CD4-positive, alpha-beta T cell (primary cell): ENCODE measurements at regions not wholly inside any gene's neighbourhood (a gene's known extent, or its start where the extent isn't known, plus 50 kb on each side); places are given as distances from the start of the nearest gene placed in this dataset.

ENCODE experiments used
- ATAC-seq: fragments of 200-7000 bp; cut with Tn5 transposase; one replicate; pipeline ENCODE4 v1.10.0; 2022; ENCODE audit warnings: mild to moderate bottlenecking; ENCODE audit not compliant: poor library complexity
- CTCF ChIA-PET: fragments of 350-600 bp; sonication (Branson Sonifier 250); formaldehyde crosslinking; loops from one replicate; lab custom pipeline; 2021; ENCODE audit warnings: antibody characterized with exemption, inconsistent platforms; lab: Charles Lee
- POLR2A ChIA-PET: fragments of 350-600 bp; sonication (Branson Sonifier 250); formaldehyde crosslinking; loops from one replicate; lab custom pipeline; 2021; ENCODE audit warnings: antibody characterized with exemption, inconsistent platforms; lab: Charles Lee
- DNase-seq, 14 experiments: peaks; one replicate each; pipeline ENCODE4 v3.0.0-alpha.2; 2013 to 2020; ENCODE audit warnings: mixed read lengths in 2 of 14
- H3K27ac ChIP-seq, 2 donors: one replicate each; pipeline versions ENCODE4 v1.5.1 to v1.7.0; 2013; ENCODE audit warnings: low read length in 2 of 2, low read depth in 1 of 2, mild to moderate bottlenecking in 1 of 2
- H3K27me3 ChIP-seq, 2 experiments: 1 replicate in 1 of 2; 2 replicates in 1 of 2; pipeline versions ENCODE4 v1.6.1 to v1.7.0; 2013; ENCODE audit warnings: low read length in 2 of 2, control low read depth in 1 of 2, mild to moderate bottlenecking in 1 of 2, moderate library complexity in 1 of 2; ENCODE audit not compliant: insufficient read depth in 2 of 2, control insufficient read depth in 1 of 2
- H3K36me3 ChIP-seq: one replicate; pipeline ENCODE4 v1.6.1; 2013; ENCODE audit warnings: low read length, control low read depth; ENCODE audit not compliant: insufficient read depth
- H3K4me1 ChIP-seq: one replicate; pipeline ENCODE4 v1.6.1; 2013; ENCODE audit warnings: low read length, control low read depth; ENCODE audit not compliant: insufficient read depth
- H3K4me3 ChIP-seq: one replicate; pipeline ENCODE4 v1.5.1; 2013; ENCODE audit warnings: mild to moderate bottlenecking, low read length, moderate library complexity
- H3K9me3 ChIP-seq, 2 experiments: 1 replicate in 1 of 2; 2 replicates in 1 of 2; pipeline versions ENCODE4 v1.6.1 to v1.7.0; 2013; ENCODE audit warnings: low read length in 2 of 2, mild to moderate bottlenecking in 2 of 2, control low read depth in 1 of 2, moderate library complexity in 1 of 2; ENCODE audit not compliant: control insufficient read depth in 1 of 2, insufficient read depth in 1 of 2
- H3K27ac Mint-ChIP-seq: one replicate; pipeline ENCODE4 v1.8.0; 2020; ENCODE audit warnings: mixed read lengths
- H3K27me3 Mint-ChIP-seq: one replicate; pipeline ENCODE4 v1.8.0; 2021; ENCODE audit warnings: mixed read lengths
- H3K36me3 Mint-ChIP-seq: one replicate; pipeline ENCODE4 v1.8.0; 2021; ENCODE audit warnings: low read depth, mixed read lengths
- H3K4me1 Mint-ChIP-seq: one replicate; pipeline ENCODE4 v1.8.0; 2021; ENCODE audit warnings: low read depth, mixed read lengths
- H3K4me3 Mint-ChIP-seq: one replicate; pipeline ENCODE4 v1.8.0; 2020; ENCODE audit warnings: mild to moderate bottlenecking, mixed read lengths
- H3K9me3 Mint-ChIP-seq: one replicate; pipeline ENCODE4 v1.8.0; 2020; ENCODE audit warnings: mixed read lengths
- intact Hi-C, 2 experiments: fragments of 100-400 bp; cut with DNase I in 1 of 2; cut with micrococcal nuclease in 1 of 2; formaldehyde crosslinking; loops; one replicate each; pipeline versions ENCODE4 v1.15.1 to v1.9.0; 2023 to 2025; cut with DNase I, micrococcal nuclease
- TF ChIP-seq, protein P1 (sequence below): fragments of 200-600 bp; IDR thresholded peaks from one replicate; pipeline ENCODE4 v1.8.0; 2022; ENCODE audit warnings: antibody characterized with exemption, mild to moderate bottlenecking

DNA sequence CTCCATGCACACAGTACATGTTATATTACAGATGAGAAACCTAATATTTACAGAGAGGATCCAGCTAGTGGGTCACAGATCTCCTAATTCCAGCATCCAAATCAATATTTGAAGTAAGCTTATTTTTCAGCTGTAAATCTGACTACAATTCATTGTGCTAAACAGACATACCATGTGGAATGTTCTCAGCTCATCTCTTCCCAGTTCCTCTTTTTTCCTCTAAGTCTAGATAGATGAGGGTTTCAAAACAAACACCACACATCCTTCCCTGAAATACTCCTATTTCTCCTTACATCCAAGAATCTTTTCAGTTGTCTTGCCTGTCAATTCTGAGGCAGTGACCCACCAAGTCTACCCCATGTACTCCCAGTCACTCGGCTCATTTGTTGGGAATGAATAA, 200.7 kb upstream of the PIK3C3 start:
- H3K4me3 Mint-ChIP-seq: no peak overlapping the region
- Histone ChIP-seq H3K27ac (no peak overlapping the region), H3K27me3 (no peaks in the 10 kb centered on the region), H3K9me3 (peaks cover 0 to 10% of the 10 kb centered on the region in 2 experiments), H3K36me3 (no peaks in the 10 kb centered on the region), H3K4me3 (no peak overlapping the region), H3K4me1 (no peaks in the 10 kb centered on the region)
- no peaks in the 10 kb centered on the region for H3K36me3 Mint-ChIP-seq
- ATAC-seq (no peak), DNase-seq (no peak)
- no peak overlapping the region for H3K27ac Mint-ChIP-seq
- no peaks in the 10 kb centered on the region for H3K27me3 Mint-ChIP-seq
- no peaks in the 10 kb centered on the region for H3K4me1 Mint-ChIP-seq
- TF ChIP-seq, protein P1, sequence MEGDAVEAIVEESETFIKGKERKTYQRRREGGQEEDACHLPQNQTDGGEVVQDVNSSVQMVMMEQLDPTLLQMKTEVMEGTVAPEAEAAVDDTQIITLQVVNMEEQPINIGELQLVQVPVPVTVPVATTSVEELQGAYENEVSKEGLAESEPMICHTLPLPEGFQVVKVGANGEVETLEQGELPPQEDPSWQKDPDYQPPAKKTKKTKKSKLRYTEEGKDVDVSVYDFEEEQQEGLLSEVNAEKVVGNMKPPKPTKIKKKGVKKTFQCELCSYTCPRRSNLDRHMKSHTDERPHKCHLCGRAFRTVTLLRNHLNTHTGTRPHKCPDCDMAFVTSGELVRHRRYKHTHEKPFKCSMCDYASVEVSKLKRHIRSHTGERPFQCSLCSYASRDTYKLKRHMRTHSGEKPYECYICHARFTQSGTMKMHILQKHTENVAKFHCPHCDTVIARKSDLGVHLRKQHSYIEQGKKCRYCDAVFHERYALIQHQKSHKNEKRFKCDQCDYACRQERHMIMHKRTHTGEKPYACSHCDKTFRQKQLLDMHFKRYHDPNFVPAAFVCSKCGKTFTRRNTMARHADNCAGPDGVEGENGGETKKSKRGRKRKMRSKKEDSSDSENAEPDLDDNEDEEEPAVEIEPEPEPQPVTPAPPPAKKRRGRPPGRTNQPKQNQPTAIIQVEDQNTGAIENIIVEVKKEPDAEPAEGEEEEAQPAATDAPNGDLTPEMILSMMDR: no peak
- ChIA-PET CTCF (no interaction called here), POLR2A (no interaction called here)
- no peaks in the 10 kb centered on the region for H3K9me3 Mint-ChIP-seq
- intact Hi-C loops: no loop called here

DNA sequence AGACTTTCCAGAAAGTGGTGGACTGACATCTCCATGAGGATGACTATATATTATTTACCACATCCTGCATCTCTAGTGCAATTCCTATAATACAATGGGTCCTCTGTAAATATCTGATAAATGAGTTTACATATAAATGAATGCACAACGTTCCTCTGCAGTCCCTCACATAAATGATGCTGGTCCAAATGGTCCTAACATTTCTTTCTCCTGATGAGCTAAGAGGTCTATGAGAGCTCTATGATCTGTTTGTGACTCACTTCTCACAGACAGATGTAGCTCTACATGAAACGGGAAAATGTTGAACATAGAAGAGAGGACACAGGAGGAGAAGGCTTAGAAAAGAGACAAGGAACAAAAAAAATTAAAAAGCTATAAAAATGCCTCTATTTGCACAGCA, 201.2 kb upstream of the PIK3C3 start:
- H3K4me3 ChIP-seq: no peak overlapping the region
- intact Hi-C loops: no loop called here
- CTCF ChIA-PET: no interaction called here

DNA sequence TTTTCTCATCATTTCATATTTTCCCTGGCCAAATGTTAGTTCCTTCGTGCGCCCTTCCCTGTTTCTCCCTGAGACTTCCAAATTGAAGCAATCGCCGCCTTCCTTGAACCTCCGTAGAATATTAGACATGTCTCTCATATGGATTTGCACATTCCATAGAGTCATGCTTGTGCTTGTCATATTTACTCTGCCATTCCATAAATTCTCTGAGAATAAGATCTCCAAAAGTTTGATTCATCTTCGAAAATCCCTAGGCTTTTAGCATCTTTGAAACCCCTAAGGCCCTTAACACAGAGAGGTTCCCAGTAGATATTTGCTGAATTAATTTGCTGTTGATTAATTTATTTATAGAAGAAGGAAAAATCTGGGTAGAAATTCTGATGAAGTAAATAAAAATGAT, 202.2 kb upstream of the PIK3C3 start:
- no peaks in the 10 kb centered on the region for H3K36me3 Mint-ChIP-seq
- H3K36me3 ChIP-seq: no peaks in the 10 kb centered on the region
- intact Hi-C loops: no loop called here
- H3K4me3 ChIP-seq: no peak overlapping the region
- ATAC-seq (no peak), DNase-seq (no peak)
- H3K4me3 Mint-ChIP-seq: no peak overlapping the region
- H3K27ac Mint-ChIP-seq: no peak overlapping the region
- H3K9me3 Mint-ChIP-seq: no peaks in the 10 kb centered on the region
- H3K27me3 ChIP-seq: no peaks in the 10 kb centered on the region
- no peaks in the 10 kb centered on the region for H3K27me3 Mint-ChIP-seq
- peaks cover 0 to 10% of the 10 kb centered on the region in 2 experiments for H3K9me3 ChIP-seq
- H3K4me1 ChIP-seq: no peaks in the 10 kb centered on the region
- ChIA-PET POLR2A (no interaction called here), CTCF (no interaction called here)
- H3K27ac ChIP-seq: no peak overlapping the region
- TF ChIP-seq, protein P1: no peak
- no peaks in the 10 kb centered on the region for H3K4me1 Mint-ChIP-seq

More for the DNA sequence above, 201.2 kb upstream of the PIK3C3 start:
- Mint-ChIP-seq H3K27ac (no peak overlapping the region), H3K4me3 (no peak overlapping the region), H3K27me3 (no peaks in the 10 kb centered on the region), H3K9me3 (no peaks in the 10 kb centered on the region), H3K4me1 (no peaks in the 10 kb centered on the region), H3K36me3 (no peaks in the 10 kb centered on the region)
- Histone ChIP-seq H3K4me1 (no peaks in the 10 kb centered on the region), H3K9me3 (peaks cover 0 to 10% of the 10 kb centered on the region in 2 experiments), H3K27ac (no peak overlapping the region), H3K27me3 (no peaks in the 10 kb centered on the region), H3K36me3 (no peaks in the 10 kb centered on the region)
- ATAC-seq: no peak
- TF ChIP-seq, protein P1: no peak
- POLR2A ChIA-PET: no interaction called here
- no peak for DNase-seq
